ENCODE measurements at regions not wholly inside any gene's neighbourhood (a gene's known extent, or its start where the extent isn't known, plus 50 kb on each side); places are given as distances from the start of the nearest gene placed in this dataset.

GRCh38 chr4:42824278-42824977 lies 68.1 kb upstream of the GRXCR1 start:
- Mint-ChIP-seq H3K4me3 (no peak overlapping the region), H3K9me3 (no peaks in the 10 kb centered on the region), H3K36me3 (no peaks in the 10 kb centered on the region), H3K4me1 (no peaks in the 10 kb centered on the region), H3K27me3 (peaks cover 7 to 10% of the 10 kb centered on the region in 2 donors), H3K27ac (no peak overlapping the region)
- DNase-seq (no peak), ATAC-seq (replicated peaks) (no peak)

- Mint-ChIP-seq H3K27ac (no peak overlapping the region), H3K4me3 (no peak overlapping the region), H3K4me1 (peaks cover 6 to 10% of the 10 kb centered on the region in 2 donors), H3K27me3 (peaks cover 0 to 5% of the 10 kb centered on the region in 2 donors), H3K36me3 (no peaks in the 10 kb centered on the region), H3K9me3 (no peaks in the 10 kb centered on the region)
- ATAC-seq (replicated peaks) (no peak), DNase-seq (no peak)
Observed at GRCh38 chr4:42821230-42821629, 71.3 kb upstream of the GRXCR1 start.

DNA sequence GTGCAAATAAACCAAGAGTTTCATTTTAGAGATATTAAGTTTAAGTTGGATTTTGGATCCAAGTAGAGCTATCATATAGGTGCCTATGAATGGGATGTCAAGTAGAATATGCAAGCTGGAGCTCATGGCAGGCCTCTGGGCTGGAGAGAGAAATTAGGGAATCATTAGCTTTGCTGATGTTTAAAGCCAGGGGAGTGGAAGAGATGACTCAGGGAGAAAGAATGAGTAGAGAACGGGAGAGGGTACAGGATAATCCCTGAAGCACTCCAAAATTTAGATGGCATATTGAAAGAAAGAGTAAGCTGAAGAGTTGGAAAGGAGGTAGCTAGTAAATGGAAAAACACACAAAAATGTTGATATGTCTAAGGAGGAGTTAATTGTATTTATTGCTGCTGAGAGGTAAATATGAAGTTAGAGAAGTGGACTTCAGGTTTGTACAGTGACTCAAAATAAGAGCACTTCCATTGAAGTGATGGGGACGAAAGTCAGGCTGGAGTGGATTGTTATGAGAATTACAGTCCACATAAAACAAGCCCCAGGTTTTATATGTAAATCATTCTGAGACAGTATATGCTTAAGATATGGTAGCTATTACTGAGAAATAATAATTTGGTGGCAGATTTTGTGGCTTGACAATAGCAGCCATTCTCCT lies 72.5 kb upstream of the GRXCR1 start:
- no peaks in the 10 kb centered on the region for H3K27me3 Mint-ChIP-seq
- H3K9me3 Mint-ChIP-seq = no peaks in the 10 kb centered on the region
- H3K27ac Mint-ChIP-seq = no peak overlapping the region
- no peaks in the 10 kb centered on the region for H3K36me3 Mint-ChIP-seq
- ATAC-seq (replicated peaks) (no peak), DNase-seq (no peak)
- H3K4me1 Mint-ChIP-seq = peaks cover 8 to 10% of the 10 kb centered on the region in 2 donors
- H3K4me3 Mint-ChIP-seq = no peak overlapping the region

DNA sequence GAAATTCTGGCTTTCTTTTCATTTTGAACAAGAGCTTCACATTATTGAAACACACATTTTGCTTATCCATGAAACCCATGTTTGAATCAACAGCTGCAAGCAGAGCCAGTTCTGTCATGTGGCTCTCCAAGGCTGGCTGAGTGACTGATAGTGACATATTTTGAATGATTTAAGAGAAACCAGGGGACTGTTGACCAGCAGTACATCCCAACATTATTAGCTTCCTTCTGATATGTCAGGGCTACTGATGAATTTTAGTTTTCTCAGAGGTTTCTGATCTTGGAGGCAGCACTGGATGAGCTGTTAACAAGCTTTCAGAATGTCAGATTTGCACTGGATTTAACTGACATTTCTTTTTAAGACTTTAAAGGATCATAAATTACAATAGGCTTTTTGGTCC lies 74.6 kb upstream of the GRXCR1 start:
- no peak for DNase-seq
- no peaks in the 10 kb centered on the region for H3K36me3 Mint-ChIP-seq
- no peak for ATAC-seq (replicated peaks)
- H3K4me1 Mint-ChIP-seq = peaks cover 8 to 10% of the 10 kb centered on the region in 2 donors
- H3K27ac Mint-ChIP-seq = no peak overlapping the region
- no peaks in the 10 kb centered on the region for H3K27me3 Mint-ChIP-seq
- no peaks in the 10 kb centered on the region for H3K9me3 Mint-ChIP-seq
- no peak overlapping the region for H3K4me3 Mint-ChIP-seq

DNA sequence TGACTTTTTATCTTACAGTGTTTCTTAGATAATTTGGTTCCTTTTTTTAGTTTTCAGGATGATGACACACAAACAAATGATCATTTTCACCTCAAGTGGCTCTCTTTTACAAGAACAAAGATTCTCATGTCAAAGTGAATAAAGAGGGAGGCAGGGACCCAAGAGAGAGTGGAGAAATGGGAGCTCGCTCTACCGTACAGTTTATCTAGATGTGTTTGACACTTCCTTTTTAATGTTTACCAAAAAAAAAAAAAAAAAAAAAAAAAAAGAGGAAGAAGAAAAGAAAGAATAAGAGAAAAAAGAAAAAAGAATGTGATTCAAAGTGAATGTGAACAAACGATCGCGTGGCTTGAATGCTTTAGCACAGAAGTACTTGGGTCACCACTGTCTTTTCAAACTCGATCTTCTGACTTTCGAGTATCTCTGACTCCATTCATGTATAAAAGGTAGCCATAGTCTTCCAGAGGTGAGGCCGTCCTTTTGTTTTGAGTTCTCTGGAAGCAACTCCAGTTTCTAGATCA lies 75.6 kb upstream of the GRXCR1 start:
- Mint-ChIP-seq H3K4me1 (peaks cover 8 to 10% of the 10 kb centered on the region in 2 donors), H3K36me3 (no peaks in the 10 kb centered on the region), H3K27ac (no peak overlapping the region), H3K4me3 (no peak overlapping the region), H3K9me3 (no peaks in the 10 kb centered on the region), H3K27me3 (no peaks in the 10 kb centered on the region)
- ATAC-seq (replicated peaks) (peak; percentile 46 to 55), DNase-seq (no peak)

GRCh38 chr4:42816189-42816879 lies 76.2 kb upstream of the GRXCR1 start:
- peak; percentile 48 to 75 for ATAC-seq (replicated peaks)
- Mint-ChIP-seq H3K4me1 (peaks cover 8 to 10% of the 10 kb centered on the region in 2 donors), H3K4me3 (no peak overlapping the region), H3K36me3 (no peaks in the 10 kb centered on the region), H3K9me3 (no peaks in the 10 kb centered on the region), H3K27ac (no peak overlapping the region), H3K27me3 (peaks cover 2 to 3% of the 10 kb centered on the region in 2 donors)
- no peak for DNase-seq

DNA sequence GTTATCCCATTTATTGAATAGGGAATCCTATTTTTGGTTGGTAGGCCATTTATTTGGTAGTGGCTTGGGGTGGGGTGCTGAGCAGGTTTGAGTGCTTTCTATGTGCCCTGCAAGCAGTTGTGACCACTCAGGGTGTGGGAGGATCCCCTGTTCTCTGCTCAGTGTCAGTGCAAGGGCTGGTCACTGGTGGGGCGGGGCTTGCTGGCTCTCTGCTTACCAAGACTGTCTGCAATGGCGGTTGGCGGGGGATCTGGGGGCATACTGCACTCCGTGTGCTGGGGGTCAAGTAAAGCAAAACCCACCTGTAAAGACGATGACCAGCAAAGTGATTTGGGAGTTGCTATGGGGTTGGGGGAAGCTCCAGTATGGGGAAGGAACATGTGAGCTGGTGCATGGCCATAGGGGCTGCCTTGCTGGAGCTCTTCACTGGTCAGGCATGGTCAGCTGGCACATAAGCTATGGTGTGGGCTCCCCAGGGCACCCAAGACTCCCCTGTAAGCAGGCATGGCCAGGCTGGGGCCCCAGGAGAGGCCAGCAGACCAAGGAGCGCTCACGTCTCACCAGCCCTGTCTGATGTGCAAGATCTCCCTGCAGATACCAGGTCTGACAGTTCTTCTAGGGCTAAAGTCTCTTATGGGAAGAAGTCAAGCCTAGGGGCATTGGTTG lies 83.0 kb upstream of the GRXCR1 start:
- Mint-ChIP-seq H3K9me3 (no peaks in the 10 kb centered on the region), H3K36me3 (no peaks in the 10 kb centered on the region)
- DNase-seq = no peak

GRCh38 chr4:42806303-42806835 lies 86.1 kb upstream of the GRXCR1 start:
- ATAC-seq (replicated peaks) = no peak
- no peak overlapping the region for H3K27ac Mint-ChIP-seq
- H3K4me3 Mint-ChIP-seq = no peak overlapping the region
- H3K9me3 Mint-ChIP-seq = peaks cover 11 to 21% of the 10 kb centered on the region in 2 donors
- peaks cover 2 to 4% of the 10 kb centered on the region in 2 donors for H3K36me3 Mint-ChIP-seq
- peaks cover 14 to 22% of the 10 kb centered on the region in 2 donors for H3K27me3 Mint-ChIP-seq
- H3K4me1 Mint-ChIP-seq = no peaks in the 10 kb centered on the region
- DNase-seq = no peak

More for the DNA sequence above, 83.0 kb upstream of the GRXCR1 start:
- Mint-ChIP-seq H3K27me3 (peaks cover 8 to 16% of the 10 kb centered on the region in 2 donors), H3K4me3 (no peak overlapping the region), H3K4me1 (no peaks in the 10 kb centered on the region), H3K27ac (no peak overlapping the region)
- no peak for ATAC-seq (replicated peaks)

GRCh38 chr4:42789041-42789567 lies 103.4 kb upstream of the GRXCR1 start:
- H3K9me3 Mint-ChIP-seq = peaks cover 0 to 5% of the 10 kb centered on the region in 2 donors
- no peaks in the 10 kb centered on the region for H3K36me3 Mint-ChIP-seq
- H3K4me3 Mint-ChIP-seq = no peak overlapping the region
- no peaks in the 10 kb centered on the region for H3K4me1 Mint-ChIP-seq
- DNase-seq (no peak), ATAC-seq (replicated peaks) (peak in 1 of 2 donors; percentile 42)
- peaks cover 8 to 12% of the 10 kb centered on the region in 2 donors for H3K27me3 Mint-ChIP-seq
- no peak overlapping the region for H3K27ac Mint-ChIP-seq

- no peak overlapping the region for H3K27ac Mint-ChIP-seq
- no peak for ATAC-seq (replicated peaks)
- peaks cover 8 to 12% of the 10 kb centered on the region in 2 donors for H3K27me3 Mint-ChIP-seq
- H3K9me3 Mint-ChIP-seq = peaks cover 0 to 7% of the 10 kb centered on the region in 2 donors
- DNase-seq = no peak
- H3K4me3 Mint-ChIP-seq = no peak overlapping the region
- no peaks in the 10 kb centered on the region for H3K4me1 Mint-ChIP-seq
- no peaks in the 10 kb centered on the region for H3K36me3 Mint-ChIP-seq
Observed at GRCh38 chr4:42787079-42787463, 105.4 kb upstream of the GRXCR1 start.

- H3K27me3 Mint-ChIP-seq = peaks cover 8 to 12% of the 10 kb centered on the region in 2 donors
- DNase-seq (no peak), ATAC-seq (replicated peaks) (no peak)
- H3K9me3 Mint-ChIP-seq = peaks cover 0 to 7% of the 10 kb centered on the region in 2 donors
- no peak overlapping the region for H3K27ac Mint-ChIP-seq
- H3K36me3 Mint-ChIP-seq = no peaks in the 10 kb centered on the region
- H3K4me3 Mint-ChIP-seq = no peak overlapping the region
- H3K4me1 Mint-ChIP-seq = no peaks in the 10 kb centered on the region
Observed at GRCh38 chr4:42786350-42787078, 106.0 kb upstream of the GRXCR1 start.

DNA sequence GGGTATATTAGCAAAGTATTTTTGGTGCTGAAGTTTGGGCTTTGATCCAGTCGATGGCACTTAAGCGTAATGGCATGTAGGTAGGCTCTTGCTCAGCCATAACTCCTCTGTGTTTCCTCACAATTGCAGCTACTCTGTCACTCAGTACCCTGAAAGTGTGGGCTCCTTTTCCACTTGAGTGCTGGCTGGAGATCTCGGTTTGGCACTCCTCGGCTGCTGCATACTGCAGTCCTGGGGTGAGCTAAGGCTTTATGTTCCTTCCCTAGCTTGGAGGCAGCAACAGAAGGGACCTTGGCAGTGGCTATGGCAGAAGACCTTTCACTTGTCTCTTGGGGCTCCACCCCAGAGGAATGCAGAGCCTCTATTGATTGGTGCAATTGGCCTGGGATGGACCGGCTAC lies 106.7 kb upstream of the GRXCR1 start:
- H3K9me3 Mint-ChIP-seq = peaks cover 0 to 7% of the 10 kb centered on the region in 2 donors
- no peak overlapping the region for H3K4me3 Mint-ChIP-seq
- no peak for DNase-seq
- H3K27ac Mint-ChIP-seq = no peak overlapping the region
- H3K4me1 Mint-ChIP-seq = no peaks in the 10 kb centered on the region
- H3K27me3 Mint-ChIP-seq = peaks cover 8 to 12% of the 10 kb centered on the region in 2 donors
- no peak for ATAC-seq (replicated peaks)
- no peaks in the 10 kb centered on the region for H3K36me3 Mint-ChIP-seq

GRCh38 chr4:42781315-42781714 lies 111.2 kb upstream of the GRXCR1 start:
- H3K27ac Mint-ChIP-seq = no peak overlapping the region
- no peaks in the 10 kb centered on the region for H3K36me3 Mint-ChIP-seq
- peaks cover 6 to 8% of the 10 kb centered on the region in 2 donors for H3K27me3 Mint-ChIP-seq
- H3K4me1 Mint-ChIP-seq = no peaks in the 10 kb centered on the region
- H3K9me3 Mint-ChIP-seq = peaks cover 0 to 7% of the 10 kb centered on the region in 2 donors
- no peak for ATAC-seq (replicated peaks)
- no peak for DNase-seq
- no peak overlapping the region for H3K4me3 Mint-ChIP-seq

All from stimulated activated naive B cell treated with anti-CD40 and anti-IgM and Interleukin-4, amounts not matched to agents 10 μg/mL and 1 μg/mL and 100 μg/mL, for 72 hours (primary cell).